ENCODE measurements at regions not wholly inside any gene's neighbourhood (a gene's known extent, or its start where the extent isn't known, plus 50 kb on each side); places are given as distances from the start of the nearest gene placed in this dataset.

GRCh38 chr2:53181759-53182158 lies 585.8 kb upstream of the CHAC2 start:
- Histone ChIP-seq H3K4me3 (ENCODE audit: low read length in 2 of 2) (no peak overlapping the region), H2BK12ac (ENCODE audit: low read length) (no peak overlapping the region), H3K4me1 (ENCODE audit: control insufficient read depth in 2 of 2, insufficient read depth in 1 of 2, low read depth in 1 of 2, low read length in 2 of 2) (peaks cover 0 to 7% of the 10 kb centered on the region in 2 donors), H3K9ac (ENCODE audit: low read depth, low read length, poor library complexity) (no peak overlapping the region), H3K9me3 (replicated peaks in 1 of 2; ENCODE audit: control insufficient read depth in 2 of 2, insufficient read depth in 1 of 2, low read depth in 1 of 2, low read length in 2 of 2) (no peaks in the 10 kb centered on the region), H2BK5ac (ENCODE audit: low read length) (no peak overlapping the region), H3K23ac (ENCODE audit: low read depth, low read length, poor library complexity) (no peak overlapping the region), H2AK5ac (ENCODE audit: low read depth, low read length) (no peak overlapping the region), H4K8ac (ENCODE audit: low read depth, low read length) (no peak overlapping the region), H3K4ac (ENCODE audit: low read length) (no peak overlapping the region), H2BK120ac (ENCODE audit: low read depth, low read length) (no peak overlapping the region), H2BK15ac (ENCODE audit: low read length) (no peak overlapping the region), H3K18ac (ENCODE audit: low read length) (no peak overlapping the region), H2AFZ (ENCODE audit: low read length) (no peak overlapping the region), H3K27ac (replicated peaks; ENCODE audit: low read length) (no peak overlapping the region), H3K27me3 (ENCODE audit: control insufficient read depth in 3 of 3, insufficient read depth in 3 of 3, low read depth in 1 of 3, low read length in 3 of 3) (no peaks in the 10 kb centered on the region), H3K4me2 (ENCODE audit: insufficient read depth, low read length, poor library complexity, severe bottlenecking) (no peak overlapping the region), H3K36me3 (replicated peaks in 1 of 2; ENCODE audit: control insufficient read depth in 2 of 2, insufficient read depth in 2 of 2, low read length in 2 of 2) (no peaks in the 10 kb centered on the region), H3K14ac (ENCODE audit: low read length) (no peak overlapping the region), H3K79me1 (ENCODE audit: low read depth, low read length) (no peaks in the 10 kb centered on the region), H4K91ac (ENCODE audit: low read depth, low read length, poor library complexity) (no peak overlapping the region)
- WGBS, 2 donors (ENCODE audit: extremely low coverage in 2 of 2, insufficient read length in 2 of 2, insufficient replicate concordance in 1 of 2) = no CpG with 5 or more reads among the region's 2 CpGs
- no peak for DNase-seq (ENCODE audit: low spot score)

DNA sequence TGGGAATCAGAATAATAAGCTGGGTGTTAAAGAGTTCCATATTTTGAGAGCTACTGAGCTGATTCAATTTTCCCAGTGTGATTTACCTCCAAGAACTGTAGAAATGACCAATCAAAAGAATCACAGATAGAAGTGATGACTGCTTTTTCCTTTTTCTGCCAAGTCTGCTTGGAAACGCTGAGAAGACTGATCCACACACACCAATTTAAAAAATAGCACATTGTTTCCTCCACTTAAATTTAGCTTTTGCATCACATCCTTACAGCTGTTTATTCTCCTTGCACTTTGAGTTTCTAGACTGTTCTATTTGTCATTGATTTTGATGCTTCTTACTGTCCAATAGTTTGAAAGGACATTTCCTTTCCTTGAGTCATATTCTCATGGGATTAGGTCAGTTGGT lies 590.3 kb upstream of the CHAC2 start:
- H3K4me2 ChIP-seq (ENCODE audit: insufficient read depth, low read length, poor library complexity, severe bottlenecking) = no peak overlapping the region
- H4K91ac ChIP-seq (ENCODE audit: low read depth, low read length, poor library complexity) = no peak overlapping the region
- H3K4ac ChIP-seq (ENCODE audit: low read length) = no peak overlapping the region
- H2BK5ac ChIP-seq (ENCODE audit: low read length) = no peak overlapping the region
- no peak overlapping the region for H2AK5ac ChIP-seq (ENCODE audit: low read depth, low read length)
- H3K27ac ChIP-seq (replicated peaks; ENCODE audit: low read length) = no peak overlapping the region
- WGBS, 2 donors (ENCODE audit: extremely low coverage in 2 of 2, insufficient read length in 2 of 2, insufficient replicate concordance in 1 of 2) = no CpG with 5 or more reads among the region's 1 CpG
- H2BK12ac ChIP-seq (ENCODE audit: low read length) = no peak overlapping the region
- H2BK15ac ChIP-seq (ENCODE audit: low read length) = no peak overlapping the region
- no peak overlapping the region for H4K8ac ChIP-seq (ENCODE audit: low read depth, low read length)
- no peaks in the 10 kb centered on the region for H3K36me3 ChIP-seq (replicated peaks in 1 of 2; ENCODE audit: control insufficient read depth in 2 of 2, insufficient read depth in 2 of 2, low read length in 2 of 2)
- H3K9ac ChIP-seq (ENCODE audit: low read depth, low read length, poor library complexity) = no peak overlapping the region
- no peaks in the 10 kb centered on the region for H3K79me1 ChIP-seq (ENCODE audit: low read depth, low read length)
- no peaks in the 10 kb centered on the region for H3K9me3 ChIP-seq (replicated peaks in 1 of 2; ENCODE audit: control insufficient read depth in 2 of 2, insufficient read depth in 1 of 2, low read depth in 1 of 2, low read length in 2 of 2)
- no peak overlapping the region for H3K4me3 ChIP-seq (ENCODE audit: low read length in 2 of 2)
- H2BK120ac ChIP-seq (ENCODE audit: low read depth, low read length) = no peak overlapping the region
- H3K14ac ChIP-seq (ENCODE audit: low read length) = no peak overlapping the region
- no peaks in the 10 kb centered on the region for H3K4me1 ChIP-seq (ENCODE audit: control insufficient read depth in 2 of 2, insufficient read depth in 1 of 2, low read depth in 1 of 2, low read length in 2 of 2)
- no peak for DNase-seq (ENCODE audit: low spot score)
- no peak overlapping the region for H3K23ac ChIP-seq (ENCODE audit: low read depth, low read length, poor library complexity)
- H2AFZ ChIP-seq (ENCODE audit: low read length) = no peak overlapping the region
- H3K18ac ChIP-seq (ENCODE audit: low read length) = no peak overlapping the region
- H3K27me3 ChIP-seq (ENCODE audit: control insufficient read depth in 3 of 3, insufficient read depth in 3 of 3, low read depth in 1 of 3, low read length in 3 of 3) = no peaks in the 10 kb centered on the region

DNA sequence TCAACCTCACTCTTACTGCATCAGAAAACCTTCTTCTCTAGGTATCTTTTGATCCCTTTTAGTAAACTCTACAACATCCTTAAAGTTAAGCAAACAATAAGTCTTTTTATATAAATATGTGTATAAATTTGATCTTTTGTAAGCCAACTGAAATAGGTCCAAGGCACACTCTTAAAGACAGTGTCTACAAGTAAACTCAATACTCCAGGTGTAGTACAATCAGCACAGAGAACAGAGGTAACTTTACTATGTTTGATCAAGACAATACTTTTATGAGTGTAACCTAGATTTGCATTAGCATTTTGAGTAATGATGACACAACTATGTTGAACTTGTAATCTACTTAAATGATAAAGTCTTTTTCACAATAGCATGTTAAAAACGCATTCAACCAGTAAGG lies 593.1 kb upstream of the CHAC2 start:
- no peak overlapping the region for H2BK120ac ChIP-seq (ENCODE audit: low read depth, low read length)
- no peak overlapping the region for H3K14ac ChIP-seq (ENCODE audit: low read length)
- no peaks in the 10 kb centered on the region for H3K36me3 ChIP-seq (replicated peaks in 1 of 2; ENCODE audit: control insufficient read depth in 2 of 2, insufficient read depth in 2 of 2, low read length in 2 of 2)
- H4K91ac ChIP-seq (ENCODE audit: low read depth, low read length, poor library complexity) = no peak overlapping the region
- no peak overlapping the region for H4K8ac ChIP-seq (ENCODE audit: low read depth, low read length)
- H2AFZ ChIP-seq (ENCODE audit: low read length) = no peak overlapping the region
- H2BK12ac ChIP-seq (ENCODE audit: low read length) = no peak overlapping the region
- no peak overlapping the region for H3K9ac ChIP-seq (ENCODE audit: low read depth, low read length, poor library complexity)
- no peak overlapping the region for H3K4ac ChIP-seq (ENCODE audit: low read length)
- H3K79me1 ChIP-seq (ENCODE audit: low read depth, low read length) = no peaks in the 10 kb centered on the region
- DNase-seq (ENCODE audit: low spot score) = no peak
- no peaks in the 10 kb centered on the region for H3K4me1 ChIP-seq (ENCODE audit: control insufficient read depth in 2 of 2, insufficient read depth in 1 of 2, low read depth in 1 of 2, low read length in 2 of 2)
- H3K4me3 ChIP-seq (ENCODE audit: low read length in 2 of 2) = no peak overlapping the region
- no peak overlapping the region for H2BK15ac ChIP-seq (ENCODE audit: low read length)
- WGBS, 2 donors (ENCODE audit: extremely low coverage in 2 of 2, insufficient read length in 2 of 2, insufficient replicate concordance in 1 of 2) = no CpG with 5 or more reads among the region's 1 CpG
- no peak overlapping the region for H2AK5ac ChIP-seq (ENCODE audit: low read depth, low read length)
- H2BK5ac ChIP-seq (ENCODE audit: low read length) = no peak overlapping the region
- no peak overlapping the region for H3K23ac ChIP-seq (ENCODE audit: low read depth, low read length, poor library complexity)
- no peaks in the 10 kb centered on the region for H3K27me3 ChIP-seq (ENCODE audit: control insufficient read depth in 3 of 3, insufficient read depth in 3 of 3, low read depth in 1 of 3, low read length in 3 of 3)
- no peak overlapping the region for H3K18ac ChIP-seq (ENCODE audit: low read length)
- no peaks in the 10 kb centered on the region for H3K9me3 ChIP-seq (replicated peaks in 1 of 2; ENCODE audit: control insufficient read depth in 2 of 2, insufficient read depth in 1 of 2, low read depth in 1 of 2, low read length in 2 of 2)
- H3K27ac ChIP-seq (replicated peaks; ENCODE audit: low read length) = no peak overlapping the region
- H3K4me2 ChIP-seq (ENCODE audit: insufficient read depth, low read length, poor library complexity, severe bottlenecking) = no peak overlapping the region

DNA sequence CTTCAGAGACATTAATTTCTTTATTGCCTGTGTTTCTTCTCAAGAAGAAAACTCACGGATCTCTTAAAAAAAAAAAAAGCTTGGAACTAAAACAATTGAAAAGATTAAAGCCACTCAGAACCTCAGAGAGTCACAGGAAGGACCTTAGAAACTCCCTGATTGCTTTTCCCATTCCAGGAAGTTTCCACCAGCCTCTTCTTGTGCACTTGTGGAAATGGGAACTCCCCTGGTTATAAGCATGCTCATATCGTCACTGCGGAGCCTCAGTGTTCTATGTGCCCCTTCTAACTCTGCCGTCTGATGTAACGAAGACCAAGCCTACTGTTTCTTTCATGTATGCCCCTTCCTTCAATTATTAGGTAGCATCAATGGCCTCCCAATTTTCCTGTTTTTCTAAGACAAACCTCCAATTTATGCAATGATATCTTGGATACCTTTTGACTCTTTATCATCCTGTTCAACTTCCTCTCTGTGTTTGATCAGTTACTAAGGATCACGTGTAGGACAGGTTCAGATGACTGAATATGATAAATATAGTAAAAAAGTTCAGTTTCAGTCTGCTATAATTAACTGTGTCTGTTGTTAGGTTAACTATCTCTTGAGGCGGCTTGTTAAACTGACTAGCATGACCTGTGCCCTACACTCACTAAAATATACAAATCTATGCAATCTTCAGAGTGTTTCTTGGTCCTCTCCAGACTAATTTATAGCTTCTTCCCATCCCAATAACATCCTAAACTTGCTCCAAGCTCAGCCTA lies 593.7 kb upstream of the CHAC2 start:
- no peak overlapping the region for H2AK5ac ChIP-seq (ENCODE audit: low read depth, low read length)
- no peak overlapping the region for H2BK5ac ChIP-seq (ENCODE audit: low read length)
- no peak for DNase-seq (ENCODE audit: low spot score)
- H4K91ac ChIP-seq (ENCODE audit: low read depth, low read length, poor library complexity) = no peak overlapping the region
- H3K18ac ChIP-seq (ENCODE audit: low read length) = no peak overlapping the region
- H3K36me3 ChIP-seq (replicated peaks in 1 of 2; ENCODE audit: control insufficient read depth in 2 of 2, insufficient read depth in 2 of 2, low read length in 2 of 2) = no peaks in the 10 kb centered on the region
- no CpG with 5 or more reads among the region's 7 CpGs for WGBS, 2 donors (ENCODE audit: extremely low coverage in 2 of 2, insufficient read length in 2 of 2, insufficient replicate concordance in 1 of 2)
- no peak overlapping the region for H2BK120ac ChIP-seq (ENCODE audit: low read depth, low read length)
- H3K4me3 ChIP-seq (ENCODE audit: low read length in 2 of 2) = no peak overlapping the region
- H3K27ac ChIP-seq (replicated peaks; ENCODE audit: low read length) = no peak overlapping the region
- H3K4ac ChIP-seq (ENCODE audit: low read length) = no peak overlapping the region
- no peaks in the 10 kb centered on the region for H3K79me1 ChIP-seq (ENCODE audit: low read depth, low read length)
- no peak overlapping the region for H3K23ac ChIP-seq (ENCODE audit: low read depth, low read length, poor library complexity)
- no peak overlapping the region for H3K14ac ChIP-seq (ENCODE audit: low read length)
- H4K8ac ChIP-seq (ENCODE audit: low read depth, low read length) = no peak overlapping the region
- no peak overlapping the region for H3K9ac ChIP-seq (ENCODE audit: low read depth, low read length, poor library complexity)
- no peaks in the 10 kb centered on the region for H3K27me3 ChIP-seq (ENCODE audit: control insufficient read depth in 3 of 3, insufficient read depth in 3 of 3, low read depth in 1 of 3, low read length in 3 of 3)
- H2BK12ac ChIP-seq (ENCODE audit: low read length) = no peak overlapping the region
- no peaks in the 10 kb centered on the region for H3K4me1 ChIP-seq (ENCODE audit: control insufficient read depth in 2 of 2, insufficient read depth in 1 of 2, low read depth in 1 of 2, low read length in 2 of 2)
- no peak overlapping the region for H2BK15ac ChIP-seq (ENCODE audit: low read length)
- no peak overlapping the region for H2AFZ ChIP-seq (ENCODE audit: low read length)
- H3K9me3 ChIP-seq (replicated peaks in 1 of 2; ENCODE audit: control insufficient read depth in 2 of 2, insufficient read depth in 1 of 2, low read depth in 1 of 2, low read length in 2 of 2) = no peaks in the 10 kb centered on the region
- no peak overlapping the region for H3K4me2 ChIP-seq (ENCODE audit: insufficient read depth, low read length, poor library complexity, severe bottlenecking)

Data from neuronal stem cell (in vitro differentiated cells).